H1 (cell line): ENCODE measurements at regions not wholly inside any gene's neighbourhood (a gene's known extent, or its start where the extent isn't known, plus 50 kb on each side); places are given as distances from the start of the nearest gene placed in this dataset.

Experiments used
- CTCF ChIA-PET: fragments of 300-600 bp; sonication (Branson Sonifier 250); formaldehyde crosslinking; loops from one replicate; lab custom pipeline; 2021; ENCODE audit not compliant: partially characterized antibody; lab: Charles Lee
- POLR2A ChIA-PET: fragments of 300-600 bp; sonication (Branson Sonifier 250); formaldehyde crosslinking; loops from one replicate; lab custom pipeline; 2021; ENCODE audit warnings: inconsistent platforms; ENCODE audit not compliant: partially characterized antibody; lab: Charles Lee
- DNase-seq, 2 experiments: peaks; one replicate each; pipeline versions ENCODE4 v3.0.0 to v3.0.0-alpha.2; 2010 to 2022; ENCODE audit warnings: low spot score in 2 of 2, low read depth in 1 of 2, mixed read lengths in 1 of 2
- FAIRE-seq: peaks from 2 replicates; lab custom pipeline; 2011; peaks lifted over from hg19 to GRCh38; lab: Jason Lieb, UNC
- H2AFZ ChIP-seq: 2 replicates; pipeline ENCODE4 v1.8.1; 2012; ENCODE audit warnings: low read length, inconsistent platforms
- H2AK5ac ChIP-seq: 2 replicates; pipeline ENCODE4 v1.6.1; 2013; ENCODE audit warnings: low read depth, low read length
- H2BK120ac ChIP-seq: replicated peaks from 2 replicates; pipeline ENCODE3; 2013; ENCODE audit warnings: low read depth, low read length, inconsistent platforms
- H2BK12ac ChIP-seq: 2 replicates; pipeline ENCODE4 v1.6.1; 2013; ENCODE audit warnings: low read depth, low read length
- H2BK15ac ChIP-seq: 2 replicates; pipeline ENCODE4 v1.6.1; 2013; ENCODE audit warnings: low read length
- H2BK20ac ChIP-seq: 2 replicates; pipeline ENCODE4 v1.6.1; 2013; ENCODE audit warnings: low read length
- H2BK5ac ChIP-seq: 2 replicates; pipeline ENCODE4 v1.6.1; 2013; ENCODE audit warnings: low read depth, low read length
- H3K14ac ChIP-seq: 2 replicates; pipeline ENCODE4 v1.6.1; 2013; ENCODE audit warnings: inconsistent platforms; ENCODE audit not compliant: insufficient read length
- H3K18ac ChIP-seq: 2 replicates; pipeline ENCODE4 v1.6.1; 2013; ENCODE audit warnings: low read length; ENCODE audit errors: extremely low read depth
- H3K23ac ChIP-seq: 2 replicates; pipeline ENCODE4 v1.6.1; 2013; ENCODE audit warnings: inconsistent platforms; ENCODE audit not compliant: insufficient read length
- H3K23me2 ChIP-seq: 2 replicates; pipeline ENCODE4 v1.6.1; 2013; ENCODE audit warnings: low read depth, low read length
- H3K27ac ChIP-seq: 2 replicates; pipeline ENCODE4 v1.6.1; 2011; ENCODE audit warnings: low read depth, low read length, inconsistent platforms
- H3K27me3 ChIP-seq, 4 experiments: replicated peaks in 1 of 4; 1 replicate in 1 of 4; 2 replicates in 3 of 4; pipeline versions ENCODE4 v1.6.1 to v1.8.1; 2011 to 2013; ENCODE audit warnings: low read length in 3 of 4, mild to moderate bottlenecking in 3 of 4, inconsistent platforms in 2 of 4, mixed read lengths in 2 of 4, moderate library complexity in 1 of 4; ENCODE audit not compliant: control insufficient read depth in 3 of 4, insufficient read depth in 3 of 4; ENCODE audit errors: extremely low read depth in 1 of 4
- H3K36me3 ChIP-seq, 4 experiments: 2 replicates each; pipeline versions ENCODE4 v1.6.1 to v1.8.1; 2011 to 2013; ENCODE audit warnings: mild to moderate bottlenecking in 4 of 4, low read length in 3 of 4, moderate library complexity in 2 of 4, control low read depth in 1 of 4, inconsistent platforms in 1 of 4; ENCODE audit not compliant: insufficient read depth in 4 of 4, control insufficient read depth in 2 of 4
- H3K4ac ChIP-seq: replicated peaks from 2 replicates; pipeline ENCODE3; 2013; ENCODE audit warnings: low read length, low read depth, mixed read lengths, inconsistent platforms; ENCODE audit not compliant: insufficient read length
- H3K4me1 ChIP-seq, 4 experiments: replicated peaks in 1 of 4; 1 replicate in 1 of 4; 2 replicates in 3 of 4; pipeline versions ENCODE4 v1.6.1 to v1.8.1; 2011 to 2013; ENCODE audit warnings: low read length in 3 of 4, inconsistent platforms in 2 of 4, mixed read lengths in 1 of 4; ENCODE audit not compliant: insufficient read depth in 4 of 4, control insufficient read depth in 3 of 4
- H3K4me2 ChIP-seq, 2 experiments: 2 replicates each; pipeline versions ENCODE4 v1.6.1 to v1.8.1; 2011 to 2013; ENCODE audit warnings: low read depth in 2 of 2, low read length in 2 of 2, control low read depth in 1 of 2, inconsistent platforms in 1 of 2, mild to moderate bottlenecking in 1 of 2; ENCODE audit not compliant: insufficient read depth in 1 of 2
- H3K4me3 ChIP-seq, 4 experiments: fragments of 200-600, 300-600 bp in 1 of 4; sonication (generic), shearing (Covaris generic), sonication (Bioruptor Twin) in 1 of 4; 2 replicates each; pipeline versions ENCODE4 v1.5.1 to v1.8.1; 2011 to 2016; ENCODE audit warnings: low read length in 4 of 4, low read depth in 3 of 4, control low read depth in 2 of 4, inconsistent platforms in 2 of 4, mild to moderate bottlenecking in 2 of 4, mixed read lengths in 1 of 4, moderate library complexity in 1 of 4; ENCODE audit not compliant: insufficient read depth in 2 of 4; ENCODE audit errors: extremely low read depth in 1 of 4
- H3K56ac ChIP-seq: replicated peaks from 2 replicates; pipeline ENCODE3; 2013; ENCODE audit warnings: low read depth, mild to moderate bottlenecking, mixed read lengths, low read length, inconsistent platforms; ENCODE audit not compliant: insufficient read length
- H3K79me1 ChIP-seq: 2 replicates; pipeline ENCODE4 v1.6.1; 2013; ENCODE audit warnings: low read depth, low read length, control low read depth
- H3K79me2 ChIP-seq, 2 experiments: 2 replicates each; pipeline versions ENCODE4 v1.6.1 to v1.8.1; 2012 to 2013; ENCODE audit warnings: low read length in 2 of 2, mild to moderate bottlenecking in 2 of 2, inconsistent platforms in 1 of 2; ENCODE audit not compliant: insufficient read depth in 2 of 2, control insufficient read depth in 1 of 2
- H3K9ac ChIP-seq, 4 experiments: replicated peaks in 1 of 4; 1 replicate in 1 of 4; 2 replicates in 3 of 4; pipeline versions ENCODE4 v1.6.1 to v1.8.1; 2011 to 2013; ENCODE audit warnings: low read depth in 3 of 4, low read length in 3 of 4, control low read depth in 2 of 4, mild to moderate bottlenecking in 2 of 4, moderate library complexity in 2 of 4, inconsistent platforms in 1 of 4; ENCODE audit errors: extremely low read depth in 1 of 4
- H3K9me3 ChIP-seq, 2 experiments: 2 replicates each; pipeline versions ENCODE4 v1.6.1 to v1.8.1; 2012 to 2013; ENCODE audit warnings: mild to moderate bottlenecking in 2 of 2, moderate library complexity in 2 of 2, control low read depth in 1 of 2, inconsistent platforms in 1 of 2, low read depth in 1 of 2, low read length in 1 of 2, mixed read lengths in 1 of 2; ENCODE audit not compliant: insufficient read depth in 2 of 2
- H4K20me1 ChIP-seq, 2 experiments: replicated peaks in 1 of 2; 2 replicates each; pipeline versions ENCODE3 to v1.8.1; 2011 to 2013; ENCODE audit warnings: inconsistent platforms in 2 of 2, low read length in 2 of 2, mild to moderate bottlenecking in 1 of 2; ENCODE audit not compliant: insufficient read depth in 2 of 2, control insufficient read depth in 1 of 2
- H4K5ac ChIP-seq: 2 replicates; pipeline ENCODE4 v1.6.1; 2013; ENCODE audit warnings: low read length, low read depth, mixed read lengths, inconsistent platforms; ENCODE audit not compliant: insufficient read length
- H4K8ac ChIP-seq: 2 replicates; pipeline ENCODE4 v1.8.0; 2013; ENCODE audit warnings: mild to moderate bottlenecking, moderate library complexity, low read length, inconsistent platforms; ENCODE audit not compliant: insufficient read depth; ENCODE audit errors: extremely low read depth
- H4K91ac ChIP-seq: replicated peaks from 2 replicates; pipeline ENCODE3; 2013; ENCODE audit warnings: low read length, mixed read lengths, inconsistent platforms; ENCODE audit not compliant: insufficient read length
- CHD1 ChIP-seq: IDR thresholded peaks from 2 replicates; pipeline ENCODE4 v1.6.1; 2012; ENCODE audit warnings: low read depth, low read length, improper control_type of control experiment
- RXRA ChIP-seq: IDR thresholded peaks from 2 replicates; pipeline ENCODE4 v1.6.1; 2011; ENCODE audit warnings: low read depth, mild to moderate bottlenecking, low read length, moderate library complexity; ENCODE audit not compliant: insufficient read depth
- WGBS, 2 experiments: shearing (Covaris generic) in 1 of 2; methylation state at CpG; one replicate each; pipeline versions ENCODE4 v1.1.6 to v1.1.7; 2013 to 2015; ENCODE audit warnings: low lambda C conversion rate in 2 of 2, mixed read lengths in 2 of 2, inconsistent platforms in 1 of 2, low coverage in 1 of 2, missing lambda C conversion rate in 1 of 2; ENCODE audit not compliant: insufficient replicate concordance in 2 of 2, insufficient coverage in 1 of 2, insufficient read length in 1 of 2; ENCODE audit errors: extremely low coverage in 1 of 2, missing lambda C conversion rate in 1 of 2; 5-methylcytosine and 5-hydroxymethylcytosine counted together

GRCh38 chr15:36426691-36427090 lies 152.7 kb upstream of the CDIN1 start:
- Histone ChIP-seq H3K56ac (no peak overlapping the region), H3K79me2 (no peaks in the 10 kb centered on the region), H3K18ac (no peak overlapping the region), H3K27ac (no peak overlapping the region), H3K23me2 (no peaks in the 10 kb centered on the region), H3K4me1 (peaks cover 0 to 5% (median 4%) of the 10 kb centered on the region in 4 experiments; a peak in 4 of 7 replicates), H3K23ac (no peak overlapping the region), H3K36me3 (peaks cover 0 to 3% (median 0%) of the 10 kb centered on the region in 4 experiments; a peak in 1 of 8 replicates), H2AK5ac (no peak overlapping the region), H4K5ac (no peak overlapping the region), H3K79me1 (no peaks in the 10 kb centered on the region), H3K9me3 (no peaks in the 10 kb centered on the region), H2BK5ac (no peak overlapping the region), H4K20me1 (no peaks in the 10 kb centered on the region), H3K4me3 (no peak overlapping the region), H3K4me2 (no peak overlapping the region), H2BK120ac (no peak overlapping the region), H3K9ac (no peak overlapping the region), H3K27me3 (no peaks in the 10 kb centered on the region), H4K8ac (no peak overlapping the region), H3K14ac (no peak overlapping the region), H3K4ac (no peak overlapping the region), H2BK12ac (no peak overlapping the region), H2AFZ (peak overlapping the region; percentile 86; the same call in 1 of the 2 replicates), H4K91ac (no peak overlapping the region), H2BK20ac (no peak overlapping the region), H2BK15ac (no peak overlapping the region)
- 78% methylated on average over 4 of the region's 4 CpGs; no CpG with 5 or more reads in 1 of the 2 experiments for whole genome bisulfite sequencing, 2 experiments
- TF ChIP-seq RXRA (no peak), CHD1 (no peak)
- CTCF ChIA-PET: interaction anchor here (0.6 to 1.1 kb wide), 3 partner anchors 9 to 148 kb away, joined by 3 to 5 read pairs (median 3); no protein-coding TSS in a partner anchor
- POLR2A ChIA-PET: no interaction called here
- FAIRE-seq (no peak), DNase-seq (no peak)
